PC-3 (cell line): ENCODE measurements at regions not wholly inside any gene's neighbourhood (a gene's known extent, or its start where the extent isn't known, plus 50 kb on each side); places are given as distances from the start of the nearest gene placed in this dataset.

Experiments
- CTCF ChIP-seq: fragments of 300-600 bp; sonication (generic); conservative IDR thresholded peaks from 2 replicates; pipeline ENCODE4 v1.5.1; 2017; ENCODE audit warnings: antibody characterized with exemption, low read depth, mild to moderate bottlenecking, low read length
- EZH2phosphoT487 ChIP-seq: fragments of 300-600 bp; sonication (generic); IDR thresholded peaks from 2 replicates; pipeline ENCODE4 v1.6.1; 2018; ENCODE audit warnings: mild to moderate bottlenecking, antibody characterized with exemption, low read length, borderline replicate concordance

- TF ChIP-seq CTCF (no peak), EZH2phosphoT487 (no peak)
These were observed 115.1 kb downstream of the PCSK1 start for GRCh38 chr5:96317945-96318344.
